GM23248 (cell line): ENCODE measurements at regions not wholly inside any gene's neighbourhood (a gene's known extent, or its start where the extent isn't known, plus 50 kb on each side); places are given as distances from the start of the nearest gene placed in this dataset.

Source experiments
- EZH2 ChIP-seq: fragments of 200-600 bp; sonication (generic); IDR thresholded peaks from 2 replicates; pipeline ENCODE4 v1.6.1; 2018; ENCODE audit warnings: antibody characterized with exemption, mild to moderate bottlenecking; ENCODE audit not compliant: insufficient read depth, poor library complexity, severe bottlenecking
- EZH2phosphoT487 ChIP-seq: fragments of 200-600 bp; sonication (generic); IDR thresholded peaks from 2 replicates; pipeline ENCODE4 v1.6.1; 2018; ENCODE audit warnings: antibody characterized with exemption, moderate library complexity, mild to moderate bottlenecking, low read depth; ENCODE audit not compliant: insufficient read depth

DNA sequence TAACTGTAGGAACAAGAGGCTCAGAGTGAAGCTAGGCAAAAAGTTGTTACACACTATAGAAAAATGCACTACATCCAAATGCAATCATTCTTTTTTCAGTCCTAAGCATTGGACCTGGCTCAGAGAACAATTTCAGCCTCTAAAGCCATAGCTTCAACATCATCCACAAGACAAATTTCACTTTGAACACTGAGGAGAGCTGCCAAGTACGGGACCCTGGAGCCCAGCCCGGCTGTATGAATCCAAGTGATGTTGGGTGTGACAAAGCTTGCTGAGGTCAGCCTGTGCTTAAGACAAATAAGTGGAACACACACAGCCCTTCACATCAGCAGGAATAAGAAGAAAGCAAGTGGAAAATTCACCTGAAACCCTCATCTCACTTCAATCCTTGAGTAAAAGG is 233.1 kb upstream of the PFKP start:
- TF ChIP-seq EZH2phosphoT487: no peak
- TF ChIP-seq EZH2: no peak
